ENCODE measurements at regions not wholly inside any gene's neighbourhood (a gene's known extent, or its start where the extent isn't known, plus 50 kb on each side); places are given as distances from the start of the nearest gene placed in this dataset.

DNA sequence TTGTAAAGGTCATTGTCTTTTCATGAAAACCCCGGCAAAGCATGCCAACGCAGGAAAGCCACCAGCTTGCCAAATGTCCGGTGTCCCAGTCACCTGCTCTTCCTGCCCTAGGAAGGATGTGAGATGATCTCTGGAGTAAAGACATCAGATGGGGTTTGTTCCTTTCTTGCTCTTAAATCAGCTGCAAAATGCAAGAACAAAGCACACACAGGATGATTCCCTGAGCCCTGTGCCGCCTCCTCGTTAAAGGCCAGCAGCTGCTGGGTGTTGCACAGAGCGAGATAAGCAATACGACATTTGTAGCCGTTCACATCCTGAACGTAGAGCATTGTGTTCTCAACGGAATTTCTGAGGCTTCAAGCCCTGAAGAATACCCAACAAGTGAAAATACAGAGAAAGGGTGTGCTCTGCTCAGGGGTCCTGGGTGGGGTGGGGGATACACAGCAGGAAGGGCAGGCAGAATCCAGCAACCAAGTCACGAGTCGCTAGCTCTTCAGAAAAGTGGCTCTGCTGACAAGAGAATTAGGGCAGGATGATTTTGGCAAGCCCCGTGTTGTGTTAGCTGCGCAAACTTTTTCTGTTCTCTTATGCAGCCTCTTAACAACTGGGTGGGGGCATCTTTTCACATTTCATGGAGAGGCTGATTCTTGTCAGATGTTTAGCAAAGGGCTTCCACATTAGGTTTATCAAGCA lies 229.2 kb upstream of the MAP3K1 start:
- DNase-seq, result no peak

DNA sequence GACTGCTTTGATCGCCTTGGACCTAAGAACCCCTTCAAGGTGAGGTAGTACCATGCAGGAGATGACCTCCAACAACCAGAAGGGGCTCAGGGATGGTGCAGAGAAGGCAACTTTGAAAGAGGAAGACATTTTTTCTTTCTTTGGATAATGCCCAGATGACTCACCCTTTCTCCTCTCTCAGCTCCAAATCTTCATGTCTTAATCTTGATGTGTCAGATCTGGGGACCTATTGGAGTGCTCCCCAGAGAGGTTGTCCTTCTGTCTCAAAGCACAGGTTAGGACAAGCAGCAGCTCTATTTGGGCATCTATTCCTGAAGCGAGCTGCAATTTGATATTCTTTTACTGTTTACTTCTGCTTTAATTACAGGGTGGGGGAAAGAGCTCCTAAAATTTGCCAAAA lies 229.9 kb upstream of the MAP3K1 start:
- no peak for DNase-seq

DNA sequence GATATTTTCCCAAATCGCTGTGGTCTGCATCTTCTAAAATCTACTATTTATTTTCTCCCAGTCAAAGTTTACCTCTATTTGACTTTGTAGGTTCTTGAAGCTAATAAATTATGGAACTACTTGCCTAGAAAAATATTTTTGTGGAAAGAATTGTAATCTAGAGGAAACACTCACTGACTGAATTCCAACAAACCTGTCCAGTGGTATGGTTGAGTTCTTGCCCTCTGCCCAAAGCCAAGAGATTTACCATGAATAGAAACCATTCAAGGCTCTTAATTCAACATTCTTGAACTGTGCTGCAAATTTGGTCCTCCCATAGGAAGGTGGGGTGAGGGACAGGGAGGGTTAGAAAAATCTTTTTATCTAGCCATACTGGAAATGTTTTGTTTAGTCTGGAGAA lies 233.9 kb upstream of the MAP3K1 start:
- DNase-seq, result no peak

DNA sequence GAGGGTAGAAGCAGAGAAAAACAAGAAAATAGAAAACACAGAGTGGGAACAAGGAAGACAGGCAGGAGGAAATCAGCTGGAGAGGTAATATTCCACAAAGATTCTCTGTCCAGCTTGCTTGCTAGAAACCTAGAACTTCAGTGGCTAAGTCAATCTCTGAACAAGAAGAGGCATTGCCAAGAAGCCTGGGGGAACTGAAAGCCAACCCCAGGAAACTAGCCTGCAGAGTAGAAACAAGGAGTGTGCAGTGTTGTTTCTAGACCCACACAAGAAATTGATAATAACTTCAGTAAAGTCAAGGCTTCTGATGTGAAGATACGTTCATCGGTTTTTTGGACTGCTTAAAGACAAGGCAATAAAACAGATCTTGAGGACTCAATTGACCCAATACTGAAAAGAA lies 234.5 kb upstream of the MAP3K1 start:
- DNase-seq, result no peak

DNA sequence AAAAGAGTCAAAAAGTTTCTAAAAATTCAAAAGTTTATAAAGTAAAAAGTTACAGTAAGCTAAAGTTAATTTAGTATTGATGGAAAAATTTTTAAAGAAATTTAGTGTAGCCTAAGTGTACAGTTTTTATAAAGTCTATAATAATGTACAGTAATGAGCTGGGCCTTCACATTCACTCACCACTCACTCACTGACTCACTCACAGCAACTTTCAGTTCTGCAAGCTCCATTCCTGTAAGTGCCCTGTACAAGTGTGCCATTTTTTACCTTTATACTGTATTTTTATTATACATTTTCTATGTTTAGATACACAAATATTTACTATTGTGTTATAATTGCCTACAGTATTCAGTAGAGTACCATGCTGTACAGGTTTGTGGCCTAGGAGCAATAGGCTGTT lies 239.5 kb upstream of the MAP3K1 start:
- DNase-seq, result no peak

DNA sequence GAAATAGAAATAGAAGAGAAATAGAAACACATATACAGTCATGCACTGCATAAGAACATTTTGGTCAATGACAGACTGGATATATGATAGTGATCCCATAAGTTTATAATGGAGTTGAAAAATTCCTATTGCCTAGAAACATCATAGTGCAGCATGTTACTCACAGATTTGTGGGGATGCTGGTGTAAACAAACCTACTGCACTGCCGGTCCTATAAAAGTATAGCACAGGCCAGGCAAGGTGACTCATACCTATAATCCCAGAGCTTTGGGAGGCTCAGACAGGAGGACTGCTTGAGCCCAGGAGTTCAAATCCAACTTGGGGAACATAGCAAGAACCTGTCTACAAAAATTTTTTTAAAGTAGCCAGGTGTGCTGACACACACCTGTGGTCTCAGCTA lies 240.6 kb upstream of the MAP3K1 start:
- DNase-seq, result no peak

DNA sequence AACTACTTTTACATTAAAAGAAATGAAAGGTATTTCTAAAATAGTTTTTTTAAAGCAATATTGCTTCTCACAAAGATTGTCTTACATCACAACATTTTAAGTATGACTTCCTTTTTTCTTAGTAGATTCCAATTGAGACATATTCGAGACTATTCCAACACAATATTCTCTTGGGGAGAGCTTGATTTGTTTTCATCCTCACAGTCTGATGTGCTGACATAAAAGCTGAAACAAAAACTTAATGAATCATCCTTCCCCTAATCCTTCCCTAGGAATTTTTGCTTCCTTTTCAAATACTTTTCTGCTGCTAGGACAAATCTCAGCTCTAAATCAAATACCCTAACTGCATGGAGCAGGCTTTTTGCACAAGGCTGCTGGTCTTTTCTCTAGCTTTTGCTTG lies 245.8 kb upstream of the MAP3K1 start:
- DNase-seq, result no peak

DNA sequence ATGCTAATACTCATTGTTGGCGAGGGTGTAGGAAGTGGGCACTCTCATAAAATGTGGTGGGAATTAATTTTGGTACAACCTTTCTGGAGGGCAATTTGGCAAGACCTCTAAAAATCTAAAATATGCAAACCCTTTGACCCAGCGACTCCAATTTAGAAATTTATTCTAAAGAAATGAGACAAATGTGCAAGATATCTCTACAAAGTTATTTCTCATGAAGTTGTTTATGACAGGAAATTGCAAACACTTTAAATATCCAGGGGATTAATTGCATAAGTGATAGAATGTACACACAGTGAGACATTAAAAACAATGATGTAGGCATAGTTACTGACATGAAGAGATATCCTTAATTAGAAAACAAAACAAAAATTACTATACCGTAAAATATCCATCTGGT lies 246.3 kb upstream of the MAP3K1 start:
- DNase-seq, result no peak

DNA sequence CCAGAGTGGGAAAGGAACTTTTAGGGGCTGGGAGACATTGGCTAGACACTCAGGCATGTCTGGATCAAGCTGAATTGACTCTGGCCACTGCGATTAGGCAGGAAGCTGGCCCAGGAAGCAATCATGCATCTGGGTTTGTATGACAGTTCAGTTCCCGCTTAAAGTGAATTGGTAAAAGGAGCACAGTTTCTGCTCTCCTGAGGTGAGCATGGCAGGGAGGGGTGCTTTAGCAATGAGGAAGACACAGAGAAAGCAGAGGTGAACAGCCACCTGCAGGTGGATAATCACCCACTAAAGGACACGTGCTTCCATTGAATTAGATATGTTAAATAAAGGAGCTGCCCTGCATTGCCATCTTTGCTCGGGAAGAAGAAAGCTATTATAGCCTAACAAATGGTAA lies 248.1 kb upstream of the MAP3K1 start:
- DNase-seq, result no peak

DNA sequence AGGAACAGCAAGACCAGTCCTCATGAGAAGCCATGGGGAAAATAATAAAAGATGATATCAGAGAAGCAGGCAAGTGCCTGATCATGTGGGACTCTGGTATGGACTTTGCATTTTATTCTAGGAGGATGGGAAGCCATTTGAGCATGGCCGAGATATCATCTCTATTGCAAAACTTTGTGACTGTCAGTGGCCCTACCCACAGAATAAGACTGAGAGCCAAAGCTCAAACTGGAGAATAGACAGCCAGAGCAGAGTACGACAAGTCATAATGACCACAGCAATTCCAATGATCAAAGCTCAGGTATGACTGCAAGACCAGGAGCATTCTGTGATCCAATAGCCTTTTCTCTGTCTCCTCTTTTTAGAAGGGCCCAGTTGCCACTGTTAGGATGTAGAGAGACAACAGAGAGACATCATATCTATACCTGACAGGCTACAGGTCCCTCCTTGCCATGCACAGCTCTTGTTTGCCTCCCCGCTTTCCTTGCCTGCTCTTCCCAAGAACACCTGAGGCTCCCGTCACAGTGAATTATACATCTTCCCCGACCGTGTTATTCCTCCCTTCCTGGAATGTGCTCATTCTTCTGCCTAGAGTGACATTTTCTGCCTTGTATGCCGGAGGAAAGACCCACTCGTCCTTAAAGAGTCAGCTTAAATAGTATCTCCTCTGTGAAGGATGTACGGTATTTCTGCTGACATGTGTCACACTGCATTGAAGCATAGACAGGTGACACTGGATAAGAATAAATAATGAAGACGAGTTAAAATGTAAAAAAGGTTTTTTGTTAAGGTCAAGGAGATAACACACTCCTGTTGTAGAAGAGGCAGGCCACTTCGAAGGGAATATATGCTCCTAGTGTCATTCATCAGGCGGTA lies 248.7 kb upstream of the MAP3K1 start:
- no peak for DNase-seq

DNA sequence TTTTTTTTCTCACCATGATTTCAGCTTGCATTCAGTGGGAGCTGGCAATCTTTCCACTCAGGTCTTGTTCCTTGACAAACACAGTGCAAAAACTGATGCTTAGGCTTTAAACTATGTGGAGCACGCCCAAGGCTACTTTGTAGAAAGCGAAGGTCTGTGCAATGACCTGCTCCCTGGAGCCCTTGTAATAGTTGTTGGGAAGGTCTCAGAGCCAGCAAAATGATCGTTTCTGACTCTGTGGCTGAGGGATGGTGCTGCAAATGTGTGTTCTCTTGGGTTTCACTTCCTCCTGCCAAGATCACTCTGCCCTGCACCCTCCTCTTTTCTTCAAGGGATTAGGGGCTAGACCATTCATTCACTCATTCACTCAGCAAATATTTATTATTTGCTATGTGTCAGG lies 249.7 kb upstream of the MAP3K1 start:
- DNase-seq, result no peak

DNA sequence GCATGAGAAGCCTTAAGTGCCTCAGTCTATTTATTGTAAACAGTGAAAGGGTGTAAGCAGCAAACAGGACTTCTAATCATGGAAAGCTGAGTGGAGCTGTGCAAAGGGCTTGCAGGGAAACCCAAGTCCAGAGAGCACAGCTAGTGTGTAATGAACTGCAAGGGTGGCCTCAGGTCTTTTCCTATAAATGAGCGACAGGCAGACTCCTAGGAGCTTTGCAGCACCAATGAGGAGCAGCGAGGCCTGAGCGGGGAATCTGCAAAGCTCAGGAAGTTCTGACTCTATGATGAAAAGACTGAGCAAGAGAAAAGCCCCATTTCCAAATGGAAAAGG lies 250.1 kb upstream of the MAP3K1 start:
- no peak for DNase-seq

DNA sequence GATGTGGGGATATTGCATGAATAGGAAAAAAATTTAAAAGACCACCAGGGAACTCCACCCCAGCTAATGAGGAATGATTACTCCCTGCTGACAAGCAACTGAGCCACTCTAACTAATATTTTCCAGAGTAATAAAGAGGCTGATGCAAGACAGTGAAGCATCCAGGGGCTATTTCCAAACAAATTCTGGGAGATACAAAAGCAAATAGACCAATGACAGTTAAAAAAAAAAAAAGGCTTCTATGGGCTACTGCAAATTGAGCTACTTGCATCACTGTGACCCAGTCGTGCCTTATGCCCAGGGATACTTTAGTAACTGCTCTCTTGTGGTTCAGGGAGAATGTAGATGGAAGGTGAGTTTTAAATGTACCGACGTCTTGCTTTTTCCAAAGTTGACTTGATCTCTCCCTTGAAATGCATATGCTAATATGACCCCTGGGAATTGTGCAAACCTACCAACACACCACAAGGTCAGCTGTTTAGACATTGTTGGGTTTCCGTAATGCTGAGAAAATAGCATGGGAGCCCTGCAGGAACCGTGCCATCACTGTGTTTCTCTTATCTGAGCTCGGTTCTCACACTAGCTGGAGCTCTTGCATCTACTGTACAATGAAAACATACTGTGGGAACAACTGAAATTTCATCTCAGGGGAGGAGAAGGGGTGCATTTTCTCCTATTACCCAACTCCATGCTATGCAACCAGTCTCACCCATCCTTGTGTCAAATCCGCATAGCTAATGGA lies 250.6 kb upstream of the MAP3K1 start:
- no peak for DNase-seq

DNA sequence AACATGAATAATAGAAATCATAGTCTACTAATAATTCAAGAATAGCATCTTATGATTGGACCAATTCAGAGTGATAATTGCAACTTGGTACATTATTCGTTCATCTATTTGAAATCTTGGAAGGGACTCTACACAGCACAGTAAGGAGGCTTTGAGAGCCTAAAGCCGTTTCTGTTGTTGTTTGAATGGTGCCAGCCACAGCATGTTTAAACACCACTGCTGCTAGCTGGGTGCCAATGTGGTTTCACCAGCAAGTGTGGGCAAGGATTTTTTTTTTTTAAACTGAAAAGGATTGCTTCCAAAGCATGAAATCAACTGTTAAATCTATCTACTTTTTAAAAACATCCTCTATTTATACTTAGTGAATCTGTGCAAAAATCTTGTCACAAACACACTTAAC lies 253.9 kb upstream of the MAP3K1 start:
- DNase-seq, result no peak

DNA sequence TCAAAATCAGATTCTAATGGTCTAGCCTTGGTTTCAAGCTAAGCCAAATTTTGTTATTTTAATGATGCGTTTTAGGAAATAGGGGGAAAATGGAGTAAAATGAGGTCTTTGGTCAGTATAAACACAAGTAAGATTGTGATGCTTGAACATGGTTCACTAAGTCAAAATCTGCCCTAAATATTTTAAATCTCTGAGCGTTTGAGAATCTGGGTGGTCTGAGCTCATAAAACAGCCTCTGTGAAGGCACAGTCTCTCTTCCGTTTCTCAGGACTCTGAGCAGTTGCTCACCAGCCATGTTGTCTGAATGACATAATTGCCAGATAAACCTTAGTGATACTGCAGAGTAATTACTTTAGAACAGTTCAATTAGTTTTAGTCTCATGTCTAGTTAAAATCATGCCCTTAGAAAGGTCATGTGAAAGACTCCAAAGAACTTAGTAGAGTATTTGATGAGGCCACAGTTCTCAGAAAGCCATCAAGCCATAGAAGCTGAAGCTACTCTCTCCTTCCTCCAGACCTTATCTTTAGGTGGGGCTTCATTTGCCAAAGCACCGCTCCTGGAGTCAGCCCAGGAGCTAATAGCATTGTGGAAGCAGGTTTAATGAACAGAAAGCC lies 257.1 kb upstream of the MAP3K1 start:
- no peak for DNase-seq

DNA sequence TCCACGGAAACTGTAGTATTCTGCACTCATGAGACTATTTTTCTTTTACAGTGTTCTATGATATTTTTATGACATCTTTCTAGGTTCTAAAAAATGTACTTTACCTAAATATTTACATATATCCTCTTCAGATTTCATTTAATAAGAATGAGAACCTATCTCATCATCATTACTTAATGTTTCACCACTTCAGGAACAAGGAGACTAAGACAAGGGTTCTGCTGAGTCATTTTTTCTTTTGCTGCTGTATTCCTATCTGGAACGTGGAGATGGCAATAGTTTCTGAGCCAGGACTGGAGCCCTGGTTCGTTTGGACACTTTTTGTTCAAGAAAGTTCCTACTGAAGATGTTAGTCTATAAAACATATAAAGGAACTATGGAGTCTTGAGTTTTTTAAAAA lies 258.2 kb upstream of the MAP3K1 start:
- DNase-seq, result no peak

DNA sequence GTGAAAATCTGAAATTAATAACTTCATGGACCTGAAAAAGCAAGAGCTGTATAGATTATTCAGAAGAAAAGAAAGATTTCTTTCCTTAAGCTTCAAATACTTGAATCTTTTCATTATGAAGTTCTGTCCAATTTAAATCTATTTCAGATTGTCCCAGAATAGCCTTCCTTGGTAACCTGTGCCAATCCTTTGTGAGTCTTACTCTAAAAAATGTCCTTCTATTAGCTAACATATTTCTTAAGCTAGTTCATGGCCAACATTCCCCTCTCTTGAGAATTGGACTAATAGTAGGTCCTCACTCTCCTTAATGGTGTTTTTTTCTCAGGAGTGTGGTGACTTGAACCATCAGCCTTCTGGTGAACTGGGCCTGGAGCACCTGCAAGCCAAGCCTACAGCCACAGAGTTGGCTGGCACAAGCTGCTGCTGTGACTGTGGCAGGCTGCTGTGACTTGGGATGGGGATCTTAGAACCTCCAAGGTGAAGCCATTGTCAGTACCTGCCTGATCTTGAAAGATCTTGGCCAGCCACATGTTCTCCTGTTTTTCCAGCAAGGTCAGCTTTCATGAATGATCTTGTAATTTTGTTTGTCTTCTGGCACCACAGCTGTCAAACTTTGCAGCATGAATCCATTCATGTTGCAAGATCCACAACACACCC lies 262.6 kb upstream of the MAP3K1 start:
- no peak for DNase-seq

DNA sequence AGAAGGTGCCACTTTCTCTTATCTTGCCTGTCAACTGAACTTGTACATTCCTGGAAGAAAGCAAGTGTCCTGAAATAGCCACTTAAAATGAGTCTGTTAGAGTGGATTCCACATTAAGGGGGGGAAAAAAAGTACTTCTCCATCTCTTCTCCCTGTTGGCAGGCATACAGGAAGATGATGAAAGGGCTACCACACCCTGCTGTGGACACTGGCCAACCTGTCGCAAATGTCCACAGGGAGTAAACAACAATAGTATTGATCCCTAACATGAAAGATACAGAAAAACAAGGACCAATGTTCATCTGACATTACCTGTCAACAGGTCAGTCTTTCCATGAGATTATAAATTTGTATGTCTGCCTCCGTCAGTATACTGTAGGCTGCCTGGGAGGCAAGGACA lies 265.1 kb upstream of the MAP3K1 start:
- no peak for DNase-seq

DNA sequence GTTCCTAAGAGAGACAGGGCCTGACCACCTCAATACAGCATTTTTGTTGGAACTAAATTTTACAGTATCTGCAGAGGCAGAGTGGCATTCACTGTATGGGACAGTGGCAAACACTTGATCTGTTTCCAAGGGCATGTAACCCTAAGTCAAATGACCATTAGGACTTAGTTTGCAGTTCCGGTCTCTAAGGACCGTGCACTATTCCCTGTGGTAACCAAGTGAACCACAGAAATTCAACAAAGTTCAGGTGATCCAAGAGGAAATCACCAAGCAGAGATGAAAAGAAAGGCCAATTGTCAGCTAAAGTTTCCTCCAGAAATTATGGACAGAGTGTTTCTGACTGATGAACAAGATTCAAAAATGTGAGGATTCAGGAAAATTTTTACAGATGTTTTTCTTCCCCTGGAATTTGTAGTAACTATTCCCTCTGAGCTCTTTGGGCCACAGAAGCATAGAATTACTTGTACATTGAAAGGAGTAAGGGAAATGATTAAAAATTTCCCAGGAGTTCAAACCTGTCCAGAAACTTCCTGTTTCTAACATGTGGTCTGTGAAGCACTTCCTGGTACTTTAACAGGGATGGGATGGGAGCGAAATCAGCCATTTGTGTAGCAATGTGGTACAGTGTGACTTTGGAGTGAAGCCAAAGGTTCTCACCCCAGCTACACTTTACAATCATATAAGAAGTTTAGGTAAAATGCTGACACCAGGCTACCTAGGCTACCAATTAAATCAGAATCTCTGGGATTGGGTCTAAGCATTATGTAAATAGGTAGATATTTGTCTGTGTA lies 266.1 kb upstream of the MAP3K1 start:
- no peak for DNase-seq

DNA sequence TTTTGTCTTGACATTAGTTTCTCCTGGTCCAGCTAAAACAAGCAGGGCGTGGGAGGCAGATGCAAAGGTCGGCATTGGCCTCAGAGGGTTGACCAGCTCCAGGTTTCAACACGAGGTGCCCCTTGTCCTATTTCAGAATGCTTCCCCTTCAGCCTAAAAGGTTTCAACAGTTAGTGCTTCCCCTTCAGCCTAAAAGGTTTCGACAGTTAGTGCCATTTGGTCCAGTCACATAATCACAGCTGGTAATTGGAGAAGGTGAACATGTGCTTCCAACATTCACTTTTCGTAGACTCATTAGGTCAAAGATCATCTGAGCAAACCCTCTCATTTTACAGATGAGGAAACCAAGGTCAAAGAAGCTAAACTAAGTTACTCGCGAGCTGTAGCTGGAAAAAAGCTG lies 270.3 kb upstream of the MAP3K1 start:
- no peak for DNase-seq

DNA sequence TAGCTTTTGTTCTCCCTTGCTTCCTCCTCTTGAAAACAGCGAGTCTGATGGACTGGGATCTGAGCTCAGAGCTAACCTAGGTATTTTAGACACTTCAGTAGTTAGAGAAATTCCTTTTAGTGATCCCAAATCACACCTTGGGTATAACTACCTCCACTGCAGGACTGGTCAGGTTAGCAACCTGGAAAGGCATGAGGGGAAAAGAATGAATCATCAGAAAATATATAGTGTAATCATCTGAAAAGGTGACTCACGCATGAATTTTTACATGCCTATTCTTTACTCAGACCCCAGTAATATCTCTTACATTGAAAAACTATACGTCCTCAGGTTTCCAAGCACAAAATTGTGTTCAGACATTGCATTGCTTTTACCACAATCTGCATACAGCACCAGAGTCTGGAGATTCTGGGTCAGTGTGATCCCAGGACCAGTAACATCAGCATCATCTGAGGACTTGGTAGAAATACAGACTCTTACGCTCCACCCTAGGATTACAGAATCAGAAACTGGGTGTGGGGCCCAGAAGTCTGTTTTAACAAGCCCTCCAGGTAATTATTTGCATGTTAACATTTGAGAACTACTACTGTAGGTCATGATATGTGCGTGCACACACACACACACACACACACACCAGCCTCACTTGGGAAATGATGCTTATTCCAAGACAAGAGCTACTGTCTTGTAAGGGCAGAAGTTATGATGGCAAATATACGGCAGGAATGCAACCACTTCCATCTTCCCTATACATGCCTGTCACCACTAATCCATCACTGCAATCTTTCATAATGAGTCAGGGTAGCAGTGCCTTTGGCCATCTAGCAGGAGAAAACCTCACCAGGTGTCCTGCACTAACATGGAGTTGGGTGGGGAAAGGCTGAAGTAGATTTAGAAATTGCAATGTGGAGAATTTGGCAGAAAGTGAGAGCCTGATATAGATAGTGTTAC lies 271.6 kb upstream of the MAP3K1 start:
- DNase-seq, result no peak

Measured in NCI-H526 (cell line).